Anterior cingulate cortex (tissue), 58 donors: ENCODE measurements at regions not wholly inside any gene's neighbourhood (a gene's known extent, or its start where the extent isn't known, plus 50 kb on each side); places are given as distances from the start of the nearest gene placed in this dataset.

Experiments
- DNase-seq, 58 donors: peaks; one replicate each; lab custom pipeline; 2025; lab: John Stamatoyannopoulos, UW

DNA sequence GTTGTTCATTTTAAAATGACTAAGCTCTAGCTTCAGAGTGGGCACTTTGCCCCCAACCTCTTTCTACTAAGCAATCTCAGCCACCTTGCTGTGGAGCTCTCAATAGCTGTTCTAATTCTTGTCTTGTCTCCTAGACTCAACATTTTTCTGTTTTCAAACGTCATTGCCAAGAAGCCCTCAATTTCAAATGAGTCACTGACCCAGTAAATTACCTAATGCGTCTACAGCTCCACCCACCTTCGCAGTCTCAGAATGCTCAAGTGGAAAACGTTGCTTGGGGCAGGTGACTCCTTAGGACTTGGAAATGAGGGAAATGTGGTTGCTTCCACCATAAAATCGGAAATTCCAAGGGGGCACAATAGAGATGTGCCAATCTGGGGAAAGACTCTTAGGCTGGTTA lies 59.0 kb downstream of the ING2 start:
- peak in 2 of 58 donors; percentile 4 to 28 for DNase-seq

DNA sequence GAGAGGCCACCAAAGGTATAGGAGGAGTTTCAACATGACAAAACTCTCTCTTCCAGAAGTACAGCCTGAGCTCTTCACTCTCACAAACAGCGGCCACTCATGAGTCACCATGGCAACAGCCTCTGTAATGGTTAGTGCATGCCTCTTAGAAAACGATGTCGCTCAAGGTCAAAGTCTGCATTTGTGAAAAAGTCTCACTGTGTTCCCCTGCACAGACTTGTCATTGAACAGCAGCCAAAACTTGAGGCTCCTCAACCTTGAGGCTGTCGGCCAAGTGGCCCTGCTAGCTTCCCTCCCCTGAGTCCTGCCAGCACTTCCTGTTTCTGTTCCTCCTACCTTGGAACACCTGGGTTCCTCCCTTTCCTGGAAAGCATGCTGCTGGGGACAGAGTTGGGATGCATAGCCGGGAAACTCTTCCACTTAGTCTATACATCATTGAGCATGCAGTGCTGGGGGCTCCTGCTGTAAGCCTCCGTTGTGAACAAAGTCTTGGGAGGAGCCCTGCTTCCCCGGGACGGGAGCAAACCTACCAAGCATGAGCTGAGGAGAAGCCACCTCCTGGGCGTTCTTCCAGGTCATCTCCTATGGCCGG lies 66.6 kb downstream of the ING2 start:
- peak in 2 of 58 donors; percentile 3 for DNase-seq

DNA sequence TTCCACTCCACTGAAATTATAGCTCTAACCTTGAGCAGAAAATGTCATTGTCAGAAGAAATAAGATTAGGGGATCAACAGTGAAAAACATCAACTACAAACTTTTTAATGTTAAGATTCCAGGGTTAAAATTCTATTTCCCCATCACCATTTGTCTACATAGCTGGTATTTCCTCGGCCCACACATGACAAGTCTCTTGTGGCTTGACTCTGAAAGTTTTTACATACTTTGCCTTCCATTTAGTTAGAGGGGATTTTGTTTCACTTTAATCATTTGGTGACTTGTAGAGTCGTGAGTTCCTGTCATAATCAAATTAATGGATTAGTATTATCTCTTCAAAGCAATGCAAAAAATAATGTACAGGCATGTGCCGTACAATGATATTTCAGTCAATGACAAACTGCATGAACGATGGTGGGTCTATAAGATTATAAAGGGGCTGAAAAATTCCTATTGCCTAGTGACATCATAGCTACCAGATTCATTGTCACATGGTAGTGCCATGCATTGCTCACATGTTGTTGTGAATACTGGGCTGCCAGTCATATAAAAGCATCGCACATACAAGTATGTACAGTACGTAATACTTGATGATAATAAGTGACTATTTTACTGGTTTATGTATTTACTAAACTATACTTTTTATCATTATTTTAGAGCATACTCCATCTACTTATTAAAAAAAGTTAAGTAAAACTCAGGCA lies 72.0 kb downstream of the ING2 start:
- DNase-seq, result no peak

DNA sequence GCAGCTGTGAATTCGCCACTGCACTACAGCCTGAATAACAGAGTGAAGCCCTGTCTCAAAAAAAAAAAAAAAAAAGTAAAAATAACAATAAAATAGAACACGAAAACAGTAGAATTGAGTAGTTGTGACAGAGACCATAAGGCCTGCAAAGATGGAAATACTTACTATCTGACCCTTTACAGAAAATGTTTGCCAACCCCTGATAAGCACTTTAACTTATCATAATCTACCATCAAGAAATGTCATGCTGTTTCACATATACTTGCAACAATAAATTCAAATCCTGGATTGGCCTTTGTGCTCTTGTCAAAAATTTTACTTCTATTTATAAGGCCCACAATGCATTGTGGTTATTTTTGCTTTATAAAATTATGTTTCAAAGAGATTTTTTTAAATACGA lies 75.5 kb downstream of the ING2 start:
- DNase-seq, result no peak

DNA sequence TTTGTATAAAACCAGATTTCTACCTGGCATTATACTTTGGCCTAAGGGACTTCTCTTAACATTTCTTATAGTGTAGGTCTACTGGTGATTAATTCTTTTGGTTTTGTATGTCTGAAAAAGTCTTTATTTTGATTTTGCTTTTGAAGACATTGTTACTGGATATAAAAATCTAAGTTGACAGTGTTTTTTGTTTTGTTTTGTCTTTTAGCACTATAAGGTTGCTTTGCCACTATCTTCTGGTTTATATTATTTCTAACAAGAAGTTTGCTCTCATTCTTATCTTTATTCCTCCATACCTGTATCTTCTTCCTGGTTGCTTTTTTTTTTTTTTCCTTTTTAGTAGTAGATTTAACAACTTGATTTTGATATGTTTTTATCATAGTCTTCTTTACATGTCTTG lies 76.0 kb downstream of the ING2 start:
- no peak for DNase-seq

DNA sequence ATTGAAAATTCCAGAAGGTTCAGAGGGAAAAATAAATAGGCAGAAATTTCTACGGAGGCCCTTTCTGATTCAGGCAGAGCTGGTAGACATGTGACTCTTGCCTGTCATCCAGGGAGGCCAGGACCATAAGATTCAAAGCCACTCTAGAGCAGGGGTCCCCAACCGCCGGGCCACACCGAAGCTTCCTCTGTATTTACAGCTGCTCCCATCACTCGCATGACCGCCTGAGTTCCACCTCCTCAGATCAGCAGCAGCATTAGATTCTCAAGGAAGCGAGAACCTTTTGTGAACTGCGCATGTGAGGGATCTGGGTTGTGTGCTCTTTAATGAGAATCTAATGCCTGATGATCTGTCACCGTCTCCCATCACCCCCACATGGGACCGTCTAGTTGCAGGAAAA lies 72.2 kb downstream of the RWDD4 start:
- DNase-seq, result no peak

DNA sequence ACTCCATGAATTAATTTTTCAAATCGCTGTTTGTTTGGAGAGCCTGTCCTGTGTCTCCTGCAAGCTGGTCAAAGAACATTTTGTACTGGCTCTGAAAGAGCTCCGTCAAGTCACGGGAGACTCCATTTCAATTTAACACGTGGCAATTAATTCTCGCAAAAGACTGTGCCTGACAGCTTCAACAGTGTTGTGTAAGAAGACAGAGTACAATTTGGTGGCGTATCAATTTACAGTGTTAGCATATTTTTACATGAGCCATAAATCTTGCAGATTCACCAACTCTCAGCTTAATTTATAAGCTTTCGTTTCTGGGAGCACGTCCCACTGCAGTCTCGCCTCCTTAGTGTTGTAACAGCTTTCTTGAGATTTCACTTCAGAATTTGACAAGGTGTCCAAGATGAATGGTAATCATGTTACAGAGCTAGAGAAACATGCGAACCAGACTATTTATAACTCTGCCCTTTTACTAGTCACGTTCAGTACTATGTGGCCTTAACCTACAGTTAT lies 70.8 kb downstream of the RWDD4 start:
- peak in 9 of 58 donors; percentile 6 to 47 (median 14) for DNase-seq

DNA sequence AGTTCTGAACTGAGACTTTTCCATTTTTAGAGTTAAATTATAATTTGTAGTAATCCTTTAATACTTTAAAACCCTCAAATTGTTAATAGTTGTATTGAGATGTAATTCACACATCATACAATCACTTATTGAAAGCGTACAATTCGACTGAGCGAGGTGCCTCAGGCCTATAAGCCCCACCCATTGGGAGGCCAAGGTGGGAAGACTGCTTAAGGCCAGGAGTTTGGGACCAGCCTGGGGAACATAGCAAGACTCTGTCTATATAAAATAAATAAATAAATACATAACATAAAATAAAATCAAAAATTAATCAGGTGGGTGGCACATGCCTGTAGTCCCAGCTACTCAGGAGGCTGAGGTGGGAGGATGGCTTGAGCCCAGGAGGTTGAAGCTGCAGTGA lies 70.3 kb downstream of the RWDD4 start:
- no peak for DNase-seq

DNA sequence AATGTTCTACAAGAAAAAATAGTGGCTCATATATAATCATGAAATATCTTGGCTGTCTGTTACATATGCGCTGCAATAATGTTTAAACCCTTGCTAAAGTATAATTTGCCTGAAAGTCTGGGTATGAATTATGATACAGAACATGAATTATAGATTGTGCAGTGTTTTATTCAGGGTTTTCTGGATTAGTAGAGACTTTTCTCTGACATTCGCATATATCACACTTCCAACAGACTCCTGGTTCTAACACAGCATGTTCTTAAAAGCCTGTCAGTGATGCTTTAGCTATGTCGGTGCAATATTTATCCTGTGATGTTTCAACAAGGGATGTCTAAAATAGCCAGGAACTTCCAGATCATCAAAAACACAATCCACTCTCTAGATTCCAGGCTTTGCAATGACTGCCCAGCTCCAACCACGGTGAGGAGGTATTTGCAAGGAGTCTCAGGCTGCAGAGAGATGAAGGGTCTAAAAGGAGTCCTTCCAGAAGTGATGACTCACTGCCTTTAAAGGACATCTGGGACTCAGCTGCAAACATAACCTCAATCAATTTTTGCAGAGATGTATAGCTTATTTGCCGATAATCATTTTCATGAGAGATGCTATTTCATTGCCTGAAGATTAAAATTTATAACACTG lies 69.4 kb downstream of the RWDD4 start:
- no peak for DNase-seq
